ENCODE measurements at regions not wholly inside any gene's neighbourhood (a gene's known extent, or its start where the extent isn't known, plus 50 kb on each side); places are given as distances from the start of the nearest gene placed in this dataset.

- DNase-seq: no peak
Measured at GRCh38 chr12:77777274-77777673, 53.4 kb upstream of the NAV3 start.

- DNase-seq: no peak
Measured at GRCh38 chr12:77774761-77775160, 55.9 kb upstream of the NAV3 start.

- DNase-seq: no peak
Measured at GRCh38 chr12:77772676-77773298, 57.9 kb upstream of the NAV3 start.

GRCh38 chr12:77768558-77768957 lies 62.1 kb upstream of the NAV3 start:
- no peak for DNase-seq

DNA sequence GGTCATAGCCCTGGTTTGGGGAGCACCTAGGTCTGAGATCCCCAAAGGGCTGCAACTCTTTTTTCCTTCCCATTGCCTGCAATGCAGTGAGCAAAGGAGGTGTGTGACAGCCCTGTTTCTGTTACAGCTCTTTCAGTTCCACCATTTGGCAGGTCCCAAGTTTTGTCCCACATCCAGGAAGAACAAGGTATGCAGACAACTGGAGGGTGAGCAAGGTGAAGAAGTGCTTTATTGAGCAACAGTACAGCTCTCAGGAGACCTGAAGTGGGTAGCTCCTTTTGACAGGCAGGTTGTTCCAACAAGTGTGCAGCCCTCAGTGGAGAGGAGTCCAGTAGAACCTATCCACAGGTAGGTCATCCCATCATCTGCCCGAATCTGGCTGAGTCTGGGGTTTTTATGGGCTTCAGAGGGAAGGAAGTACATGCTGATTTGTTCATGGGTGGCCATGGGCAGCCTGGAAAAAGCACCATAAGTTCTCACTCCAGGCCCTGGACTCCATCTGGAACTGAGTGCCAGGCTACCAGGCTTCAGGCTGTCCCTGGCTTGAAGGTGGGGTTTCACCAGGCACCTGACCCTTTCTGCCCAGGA lies 62.8 kb upstream of the NAV3 start:
- no peak for DNase-seq

DNA sequence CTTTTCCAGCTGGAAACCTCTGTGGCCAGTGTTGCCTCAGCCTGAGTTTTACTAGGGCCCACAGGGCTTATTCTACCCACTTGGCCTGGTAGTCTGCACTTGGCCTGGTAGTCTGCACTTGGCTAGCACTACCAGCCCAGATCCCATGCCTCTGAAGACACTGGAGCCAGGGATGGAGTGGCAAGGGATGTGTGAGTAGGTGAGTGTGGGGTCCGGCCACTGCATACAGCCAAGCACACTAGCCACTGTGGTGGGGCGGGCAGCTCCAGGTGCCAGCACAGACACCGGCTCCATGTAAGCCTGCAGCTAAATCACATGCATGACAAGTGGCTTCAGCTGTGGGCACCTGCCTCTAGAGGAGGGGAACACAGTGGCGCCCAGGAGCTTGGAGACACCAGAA lies 63.4 kb upstream of the NAV3 start:
- DNase-seq: no peak

- no peak for DNase-seq
Measured at GRCh38 chr12:77766224-77766623, 64.5 kb upstream of the NAV3 start.

GRCh38 chr12:77761286-77761685 lies 69.4 kb upstream of the NAV3 start:
- no peak for DNase-seq

GRCh38 chr12:77760271-77761025 lies 70.2 kb upstream of the NAV3 start:
- no peak for DNase-seq

GRCh38 chr12:77754086-77754485 lies 76.6 kb upstream of the NAV3 start:
- DNase-seq: no peak

GRCh38 chr12:77751939-77752338 lies 78.8 kb upstream of the NAV3 start:
- DNase-seq: no peak

- no peak for DNase-seq
Measured at GRCh38 chr12:77746096-77746495, 84.6 kb upstream of the NAV3 start.

GRCh38 chr12:77745624-77746023 lies 85.1 kb upstream of the NAV3 start:
- no peak for DNase-seq

- no peak for DNase-seq
Measured at GRCh38 chr12:77742631-77743030, 88.1 kb upstream of the NAV3 start.

GRCh38 chr12:77741974-77742517 lies 88.6 kb upstream of the NAV3 start:
- no peak for DNase-seq

DNA sequence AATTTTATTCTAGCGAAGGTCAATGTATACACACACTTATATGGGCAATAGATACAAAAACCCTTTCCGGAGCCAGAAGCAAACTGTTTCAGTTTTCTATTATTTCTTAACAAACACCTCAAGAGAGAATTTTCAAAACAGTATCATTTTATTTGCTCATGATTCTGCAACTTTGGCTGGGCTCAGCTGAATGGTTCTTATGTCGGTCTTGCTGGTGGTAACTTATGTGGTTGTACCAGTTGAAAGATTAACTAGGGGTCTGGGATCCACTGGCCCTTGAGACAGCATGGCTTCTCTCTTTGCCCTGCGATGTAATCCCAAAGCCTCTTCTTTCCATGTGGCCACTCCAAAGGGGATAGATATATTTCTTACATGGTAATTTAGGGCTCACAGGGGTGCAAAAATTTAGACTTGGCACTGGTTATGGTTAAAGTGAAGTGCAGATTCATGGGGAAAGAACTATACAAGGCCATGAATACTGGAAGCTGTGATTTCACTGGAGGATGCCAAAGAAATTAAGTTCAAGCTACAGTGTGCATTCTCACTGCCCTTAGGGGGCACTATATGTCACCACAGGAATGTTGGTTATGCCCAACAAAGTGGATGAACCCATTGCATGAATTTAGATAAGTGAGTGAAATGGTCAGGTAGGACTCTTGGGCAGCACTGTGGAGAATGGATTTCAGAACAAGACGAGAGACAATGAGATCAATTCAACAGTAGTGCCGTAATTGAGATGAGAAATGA lies 94.3 kb upstream of the NAV3 start:
- no peak for DNase-seq

GRCh38 chr12:77734214-77734883 lies 96.3 kb upstream of the NAV3 start:
- no peak for DNase-seq

GRCh38 chr12:77728018-77728417 lies 102.7 kb upstream of the NAV3 start:
- DNase-seq: no peak

DNA sequence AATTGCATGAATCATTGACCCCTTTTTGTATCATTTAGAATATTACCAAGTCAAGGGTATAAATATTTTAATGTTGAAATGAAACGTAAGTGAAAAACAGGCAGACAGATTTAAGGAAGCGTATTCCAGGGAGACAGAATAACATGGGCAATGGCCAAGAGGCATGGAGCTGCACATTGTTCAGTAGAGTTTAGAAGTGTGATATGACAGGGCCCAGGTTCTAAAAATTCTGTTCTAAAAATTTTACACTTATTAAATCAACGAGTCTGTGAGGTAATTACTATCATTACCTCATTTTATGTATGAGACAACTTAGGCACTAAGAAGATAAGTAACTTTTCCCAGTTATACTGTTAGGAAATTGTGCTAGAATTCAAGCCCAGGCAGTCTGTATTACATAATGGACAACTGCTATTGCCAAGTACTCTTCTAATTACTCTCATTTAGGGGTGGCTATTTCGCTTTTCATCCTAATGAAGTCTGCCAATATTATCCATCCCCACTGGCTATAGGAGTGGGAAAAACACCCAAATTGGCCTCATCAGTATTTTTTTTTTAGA lies 103.2 kb upstream of the NAV3 start:
- DNase-seq: no peak

- DNase-seq: no peak
Measured at GRCh38 chr12:77725611-77726010, 105.1 kb upstream of the NAV3 start.

- DNase-seq: no peak
Measured at GRCh38 chr12:77724367-77724957, 106.2 kb upstream of the NAV3 start.

DNA sequence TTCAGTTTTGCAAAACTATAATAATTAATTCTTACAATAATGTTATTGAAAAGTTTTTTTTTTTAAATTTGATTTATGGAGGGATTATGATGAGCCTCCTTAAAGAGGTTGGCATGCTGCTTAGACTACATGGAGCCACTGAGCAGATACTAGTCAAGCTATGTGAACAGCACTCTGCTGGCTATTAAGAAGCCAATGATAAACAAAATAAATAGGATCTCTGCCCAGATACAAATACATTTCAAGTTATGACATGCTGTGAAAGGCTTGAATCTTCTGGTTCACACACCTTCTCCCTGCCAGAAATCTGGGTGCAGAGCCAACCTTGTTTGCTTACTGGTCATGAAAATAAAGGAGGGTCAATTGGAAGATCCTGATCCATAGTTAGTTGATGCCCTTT lies 107.4 kb upstream of the NAV3 start:
- no peak for DNase-seq

Measured in bone marrow (tissue), 2 donors.